ENCODE measurements at regions not wholly inside any gene's neighbourhood (a gene's known extent, or its start where the extent isn't known, plus 50 kb on each side); places are given as distances from the start of the nearest gene placed in this dataset.
"Not testable (repeated sequence)": the region's sequence is repeated elsewhere in the genome, so short reads cannot be mapped to it uniquely, and the experiment has no call there.

DNA sequence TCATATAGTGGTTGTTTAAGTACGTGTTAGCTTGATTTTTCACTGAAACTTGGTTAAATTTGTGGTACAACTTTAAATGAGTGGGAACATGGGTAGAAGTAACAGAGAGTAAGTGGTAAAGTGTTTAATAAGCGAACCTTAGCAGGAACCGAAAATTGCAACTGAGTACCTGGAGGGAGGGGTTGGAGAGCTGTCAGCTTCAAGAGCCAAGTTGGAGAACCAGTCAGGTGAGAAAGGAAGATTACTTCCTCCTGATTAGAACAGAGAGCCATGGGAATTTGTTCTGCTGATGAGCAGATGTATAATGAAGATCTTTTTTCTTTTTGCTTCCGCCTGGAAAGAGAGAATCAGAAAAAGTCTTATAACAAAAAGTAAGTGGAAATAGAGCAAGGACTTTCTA, 158.4 kb upstream of the CDH7 start:
- H3K4me1 ChIP-seq, result no peaks in the 10 kb centered on the region
- TF ChIP-seq, protein P1, sequence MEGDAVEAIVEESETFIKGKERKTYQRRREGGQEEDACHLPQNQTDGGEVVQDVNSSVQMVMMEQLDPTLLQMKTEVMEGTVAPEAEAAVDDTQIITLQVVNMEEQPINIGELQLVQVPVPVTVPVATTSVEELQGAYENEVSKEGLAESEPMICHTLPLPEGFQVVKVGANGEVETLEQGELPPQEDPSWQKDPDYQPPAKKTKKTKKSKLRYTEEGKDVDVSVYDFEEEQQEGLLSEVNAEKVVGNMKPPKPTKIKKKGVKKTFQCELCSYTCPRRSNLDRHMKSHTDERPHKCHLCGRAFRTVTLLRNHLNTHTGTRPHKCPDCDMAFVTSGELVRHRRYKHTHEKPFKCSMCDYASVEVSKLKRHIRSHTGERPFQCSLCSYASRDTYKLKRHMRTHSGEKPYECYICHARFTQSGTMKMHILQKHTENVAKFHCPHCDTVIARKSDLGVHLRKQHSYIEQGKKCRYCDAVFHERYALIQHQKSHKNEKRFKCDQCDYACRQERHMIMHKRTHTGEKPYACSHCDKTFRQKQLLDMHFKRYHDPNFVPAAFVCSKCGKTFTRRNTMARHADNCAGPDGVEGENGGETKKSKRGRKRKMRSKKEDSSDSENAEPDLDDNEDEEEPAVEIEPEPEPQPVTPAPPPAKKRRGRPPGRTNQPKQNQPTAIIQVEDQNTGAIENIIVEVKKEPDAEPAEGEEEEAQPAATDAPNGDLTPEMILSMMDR (IDR thresholded peaks at IDR 0.05), result no peak

DNA sequence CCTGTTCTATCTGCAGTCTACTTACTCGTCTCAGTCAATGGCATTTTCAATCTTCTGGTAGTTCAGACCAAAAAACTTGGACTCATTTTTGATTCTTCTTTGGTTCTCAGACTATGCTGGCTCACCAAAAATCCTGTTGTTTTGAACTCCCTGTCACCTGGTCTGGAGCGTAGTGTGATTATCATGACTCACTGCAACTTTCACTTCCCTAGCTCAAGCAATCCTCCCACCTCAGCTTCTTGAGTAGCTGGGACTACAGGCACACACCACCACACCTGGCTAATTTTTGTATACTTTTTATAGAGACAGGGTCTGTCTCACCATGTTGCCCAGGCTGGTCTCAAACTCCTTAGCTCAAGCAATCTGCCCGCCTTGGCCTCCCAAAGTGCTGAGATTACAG, 163.3 kb upstream of the CDH7 start:
- no peaks in the 10 kb centered on the region for H3K9me3 ChIP-seq
- H3K36me3 ChIP-seq, result no peaks in the 10 kb centered on the region
- TF ChIP-seq, protein P1 (IDR thresholded peaks at IDR 0.05), result no peak
- H3K4me1 ChIP-seq, result no peaks in the 10 kb centered on the region
- no peak overlapping the region for H3K4me3 ChIP-seq
- intact Hi-C loops (cut with DNase I), result no loop called here
- H3K27ac ChIP-seq, result no peak overlapping the region
- no peak for DNase-seq (ENCODE audit: low spot score in 2 of 2)
- no peaks in the 10 kb centered on the region for H3K27me3 ChIP-seq

More for the DNA sequence above, 158.4 kb upstream of the CDH7 start:
- Histone ChIP-seq H3K27me3 (no peaks in the 10 kb centered on the region), H3K27ac (no peak overlapping the region), H3K4me3 (no peak overlapping the region), H3K9me3 (no peaks in the 10 kb centered on the region), H3K36me3 (no peaks in the 10 kb centered on the region)
- intact Hi-C loops (cut with DNase I), result no loop called here
- no peak for DNase-seq (ENCODE audit: low spot score in 2 of 2)

DNA sequence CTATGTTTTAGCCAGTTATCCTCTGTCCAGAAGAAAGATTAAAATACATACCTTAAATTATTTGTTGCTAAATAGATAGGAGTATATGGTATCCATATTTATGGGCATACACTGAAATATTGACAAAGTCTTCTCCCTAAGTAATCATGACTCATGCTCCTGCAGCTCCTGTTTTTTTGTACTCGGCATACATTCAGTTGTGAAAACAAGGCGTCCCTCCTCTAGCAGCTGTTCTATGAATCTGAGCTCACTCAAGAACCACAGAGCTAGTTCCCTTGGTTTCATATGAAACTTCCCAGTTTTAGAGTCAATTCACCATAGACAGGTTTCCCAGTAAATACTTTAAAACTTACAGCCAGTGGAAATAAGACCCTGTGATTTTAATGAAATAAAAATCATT, 168.7 kb upstream of the CDH7 start:
- H3K27me3 ChIP-seq; H3K36me3 ChIP-seq; H3K27ac ChIP-seq; DNase-seq (ENCODE audit: low spot score in 2 of 2); H3K4me3 ChIP-seq; H3K4me1 ChIP-seq; intact Hi-C loops (cut with DNase I); H3K9me3 ChIP-seq: not testable (repeated sequence)

DNA sequence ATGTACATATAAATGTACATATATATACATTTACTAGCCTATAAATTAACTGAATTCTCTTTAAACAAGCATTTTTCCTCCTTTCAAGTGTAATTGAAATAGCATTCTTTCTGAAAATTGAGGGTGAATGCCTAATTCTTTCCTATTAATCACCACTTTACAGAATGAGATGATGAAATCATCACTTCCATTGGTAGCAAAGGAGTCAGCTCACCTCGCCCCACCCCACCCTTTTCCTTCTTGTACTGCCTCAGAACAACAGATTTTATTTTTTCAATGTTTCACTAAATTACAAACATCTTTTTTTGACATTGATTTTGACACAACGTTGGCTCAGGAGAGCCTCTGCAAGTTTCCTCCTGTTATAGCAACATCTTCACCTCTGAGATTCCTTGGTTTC, 181.9 kb upstream of the CDH7 start:
- no peaks in the 10 kb centered on the region for H3K9me3 ChIP-seq
- H3K4me3 ChIP-seq, result no peak overlapping the region
- DNase-seq (ENCODE audit: low spot score in 2 of 2), result no peak

DNA sequence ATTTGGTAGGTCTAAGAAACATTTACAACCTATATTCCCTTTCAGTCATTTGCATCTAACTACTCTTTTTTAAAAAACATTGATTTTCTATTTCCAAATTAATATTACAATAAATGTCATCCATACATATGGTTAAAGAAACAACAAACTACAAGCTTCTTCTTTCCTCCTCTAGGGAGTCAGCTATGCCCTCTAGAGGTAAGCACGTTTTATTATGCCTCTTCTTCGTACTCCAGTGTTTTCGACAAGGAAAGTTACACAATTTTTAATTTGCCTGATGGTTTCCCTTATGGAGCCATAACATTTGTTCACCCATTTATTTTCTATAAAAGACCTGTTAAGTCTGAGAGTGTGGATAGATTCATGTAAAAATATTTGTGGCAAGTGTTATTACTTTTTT, 183.4 kb upstream of the CDH7 start:
- H3K4me1 ChIP-seq, result no peaks in the 10 kb centered on the region
- TF ChIP-seq, protein P1 (IDR thresholded peaks at IDR 0.05), result no peak
- DNase-seq (ENCODE audit: low spot score in 2 of 2), result no peak
- no peaks in the 10 kb centered on the region for H3K9me3 ChIP-seq
- no peak overlapping the region for H3K4me3 ChIP-seq
- H3K27ac ChIP-seq, result no peak overlapping the region
- H3K27me3 ChIP-seq, result no peaks in the 10 kb centered on the region
- intact Hi-C loops (cut with DNase I), result no loop called here
- no peaks in the 10 kb centered on the region for H3K36me3 ChIP-seq

More for the DNA sequence above, 181.9 kb upstream of the CDH7 start:
- no peaks in the 10 kb centered on the region for H3K36me3 ChIP-seq
- H3K27ac ChIP-seq, result no peak overlapping the region
- intact Hi-C loops (cut with DNase I), result no loop called here
- no peaks in the 10 kb centered on the region for H3K4me1 ChIP-seq
- TF ChIP-seq, protein P1 (IDR thresholded peaks at IDR 0.05), result no peak
- H3K27me3 ChIP-seq, result no peaks in the 10 kb centered on the region

DNA sequence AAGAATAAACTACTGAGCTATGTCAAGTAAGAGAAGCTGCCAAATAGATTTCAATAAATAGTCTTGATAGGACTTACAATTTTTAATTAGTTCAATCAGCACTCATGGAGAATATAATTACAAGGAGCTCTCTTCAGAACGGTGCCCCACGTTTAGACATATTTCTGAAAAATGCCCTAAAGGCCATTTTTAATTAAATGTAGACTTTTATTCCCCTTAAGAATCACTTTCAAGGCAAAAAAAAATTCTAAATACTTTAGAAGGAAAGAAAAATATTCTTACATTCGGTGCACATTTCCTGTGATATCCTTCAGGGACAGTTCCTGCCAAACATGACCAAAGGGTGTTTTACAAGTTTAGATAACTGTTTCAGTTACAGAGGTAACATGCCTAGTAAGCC, 202.5 kb upstream of the CDH7 start:
- no peak for DNase-seq (ENCODE audit: low spot score in 2 of 2)
- Histone ChIP-seq H3K4me3 (no peak overlapping the region), H3K4me1 (no peaks in the 10 kb centered on the region), H3K27me3 (no peaks in the 10 kb centered on the region), H3K36me3 (no peaks in the 10 kb centered on the region), H3K9me3 (no peaks in the 10 kb centered on the region), H3K27ac (no peak overlapping the region)
- TF ChIP-seq, protein P1 (IDR thresholded peaks at IDR 0.05), result no peak
- intact Hi-C loops (cut with DNase I), result no loop called here
